ENCODE measurements at regions not wholly inside any gene's neighbourhood (a gene's known extent, or its start where the extent isn't known, plus 50 kb on each side); places are given as distances from the start of the nearest gene placed in this dataset.

- Mint-ChIP-seq H3K9me3 (ENCODE audit: unreplicated experiment) (no peaks in the 10 kb centered on the region), H3K36me3 (ENCODE audit: low read depth, unreplicated experiment) (no peaks in the 10 kb centered on the region), H3K27me3 (ENCODE audit: unreplicated experiment) (no peaks in the 10 kb centered on the region), H3K4me1 (ENCODE audit: unreplicated experiment) (peaks cover 2% of the 10 kb centered on the region), H3K27ac (ENCODE audit: unreplicated experiment) (no peak overlapping the region), H3K4me3 (ENCODE audit: unreplicated experiment) (no peak overlapping the region)
- DNase-seq (ENCODE audit: low spot score): no peak
- no peak for TF ChIP-seq CTCF (IDR thresholded peaks at IDR 0.05; ENCODE audit: unreplicated experiment)
These were observed 140.9 kb upstream of the CRIM1 start for GRCh38 chr2:36214691-36215090.

DNA sequence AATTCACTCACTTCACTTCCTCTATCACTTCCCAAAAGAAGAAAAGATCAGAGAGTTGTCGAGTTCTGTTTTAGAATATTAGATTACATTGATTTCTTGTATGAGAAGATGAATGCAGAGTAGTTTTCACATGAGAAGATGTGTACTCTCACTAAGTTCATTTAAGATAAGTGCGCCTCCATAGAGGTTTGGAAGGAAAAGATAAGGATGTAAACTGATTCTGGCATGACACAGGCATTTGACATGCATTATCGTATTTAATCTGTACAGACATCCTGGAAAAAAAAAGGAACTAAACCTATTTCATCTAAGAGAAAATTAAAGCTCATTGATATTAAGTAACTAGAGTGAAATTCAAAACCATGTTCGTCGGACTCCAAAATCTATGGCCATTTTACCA lies 152.2 kb upstream of the CRIM1 start:
- Mint-ChIP-seq H3K4me1 (ENCODE audit: unreplicated experiment) (no peaks in the 10 kb centered on the region), H3K27ac (ENCODE audit: unreplicated experiment) (no peak overlapping the region), H3K9me3 (ENCODE audit: unreplicated experiment) (no peaks in the 10 kb centered on the region), H3K27me3 (ENCODE audit: unreplicated experiment) (no peaks in the 10 kb centered on the region), H3K36me3 (ENCODE audit: low read depth, unreplicated experiment) (no peaks in the 10 kb centered on the region), H3K4me3 (ENCODE audit: unreplicated experiment) (no peak overlapping the region)
- TF ChIP-seq CTCF (IDR thresholded peaks at IDR 0.05; ENCODE audit: unreplicated experiment): no peak
- no peak for DNase-seq (ENCODE audit: low spot score)

DNA sequence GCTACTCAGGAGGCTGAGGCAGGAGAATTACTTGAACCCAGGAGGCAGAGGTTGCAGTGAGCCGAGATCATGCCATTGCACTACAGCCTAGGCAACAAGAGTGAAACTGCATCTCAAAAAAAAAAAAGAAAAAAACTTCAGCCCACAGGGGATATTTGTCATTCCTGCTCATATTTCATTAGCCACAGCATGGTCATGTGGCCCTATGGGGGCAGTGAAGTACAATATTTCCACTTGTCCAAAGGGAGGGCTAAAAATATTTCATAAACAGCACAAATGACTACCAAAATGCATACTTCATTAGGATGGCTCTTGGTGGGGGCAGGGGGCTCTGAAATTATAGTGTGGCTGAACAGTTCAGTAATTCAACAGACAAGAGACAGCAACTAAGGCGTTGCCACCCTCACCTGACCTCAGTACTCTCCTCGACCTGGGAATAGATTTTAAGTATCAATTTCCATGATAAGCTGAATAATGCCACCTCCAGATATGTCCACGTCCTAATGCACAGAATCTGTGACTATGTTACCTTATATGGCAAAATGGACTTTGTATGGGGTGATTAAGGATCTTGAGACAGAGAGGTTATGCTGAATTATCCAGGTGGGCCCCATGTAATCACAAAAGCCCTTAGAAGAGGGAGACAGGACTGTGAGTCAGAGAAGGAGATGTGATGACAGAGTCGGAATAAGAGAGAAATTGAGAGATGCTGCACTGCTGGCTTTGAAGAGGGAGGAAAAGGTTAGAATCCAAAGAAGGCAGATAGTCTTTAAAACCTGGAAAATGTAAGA lies 158.2 kb upstream of the CRIM1 start:
- H3K27me3 Mint-ChIP-seq (ENCODE audit: unreplicated experiment): peaks cover 2% of the 10 kb centered on the region

GRCh38 chr2:36193680-36194079 lies 161.9 kb upstream of the CRIM1 start:
- Mint-ChIP-seq H3K36me3 (ENCODE audit: low read depth, unreplicated experiment) (no peaks in the 10 kb centered on the region), H3K4me3 (ENCODE audit: unreplicated experiment) (no peak overlapping the region), H3K9me3 (ENCODE audit: unreplicated experiment) (no peaks in the 10 kb centered on the region), H3K27me3 (ENCODE audit: unreplicated experiment) (peaks cover 2% of the 10 kb centered on the region), H3K27ac (ENCODE audit: unreplicated experiment) (no peak overlapping the region), H3K4me1 (ENCODE audit: unreplicated experiment) (no peaks in the 10 kb centered on the region)
- DNase-seq (ENCODE audit: low spot score): no peak
- TF ChIP-seq CTCF (IDR thresholded peaks at IDR 0.05; ENCODE audit: unreplicated experiment): no peak

More for the DNA sequence above, 158.2 kb upstream of the CRIM1 start:
- Mint-ChIP-seq H3K9me3 (ENCODE audit: unreplicated experiment) (no peaks in the 10 kb centered on the region), H3K27ac (ENCODE audit: unreplicated experiment) (no peak overlapping the region), H3K4me3 (ENCODE audit: unreplicated experiment) (no peak overlapping the region), H3K4me1 (ENCODE audit: unreplicated experiment) (no peaks in the 10 kb centered on the region), H3K36me3 (ENCODE audit: low read depth, unreplicated experiment) (no peaks in the 10 kb centered on the region)
- DNase-seq (ENCODE audit: low spot score): no peak
- no peak for TF ChIP-seq CTCF (IDR thresholded peaks at IDR 0.05; ENCODE audit: unreplicated experiment)

- H3K4me3 Mint-ChIP-seq (ENCODE audit: unreplicated experiment): no peak overlapping the region
- no peak for TF ChIP-seq CTCF (IDR thresholded peaks at IDR 0.05; ENCODE audit: unreplicated experiment)
- no peaks in the 10 kb centered on the region for H3K9me3 Mint-ChIP-seq (ENCODE audit: unreplicated experiment)
- peaks cover 2% of the 10 kb centered on the region for H3K27me3 Mint-ChIP-seq (ENCODE audit: unreplicated experiment)
- H3K27ac Mint-ChIP-seq (ENCODE audit: unreplicated experiment): no peak overlapping the region
- no peak for DNase-seq (ENCODE audit: low spot score)
- no peaks in the 10 kb centered on the region for H3K4me1 Mint-ChIP-seq (ENCODE audit: unreplicated experiment)
- no peaks in the 10 kb centered on the region for H3K36me3 Mint-ChIP-seq (ENCODE audit: low read depth, unreplicated experiment)
These were observed 162.6 kb upstream of the CRIM1 start for GRCh38 chr2:36192983-36193382.
